Activated naive CD4-positive, alpha-beta T cell treated with anti-CD3 and anti-CD28 coated beads for 36 hours (primary cell): ENCODE measurements at regions not wholly inside any gene's neighbourhood (a gene's known extent, or its start where the extent isn't known, plus 50 kb on each side); places are given as distances from the start of the nearest gene placed in this dataset.

ENCODE experiments used
- CTCF ChIA-PET: fragments of 350-600 bp; sonication (Branson Sonifier 250); formaldehyde crosslinking; loops from one replicate; lab custom pipeline; 2021; ENCODE audit warnings: antibody characterized with exemption; lab: Charles Lee
- DNase-seq: peaks from one replicate; pipeline ENCODE4 v3.0.0-alpha.2; 2020
- H3K27ac Mint-ChIP-seq: one replicate; pipeline ENCODE4 v1.8.0; 2021; ENCODE audit warnings: mild to moderate bottlenecking, mixed read lengths
- H3K27me3 Mint-ChIP-seq: one replicate; pipeline ENCODE4 v1.8.0; 2021; ENCODE audit warnings: low read depth, mixed read lengths
- H3K36me3 Mint-ChIP-seq: one replicate; pipeline ENCODE4 v1.8.0; 2021; ENCODE audit warnings: low read depth, mixed read lengths
- H3K4me1 Mint-ChIP-seq: one replicate; pipeline ENCODE4 v1.8.0; 2021; ENCODE audit warnings: low read depth, mixed read lengths
- H3K4me3 Mint-ChIP-seq: one replicate; pipeline ENCODE4 v1.8.0; 2021; ENCODE audit warnings: mild to moderate bottlenecking, moderate library complexity, mixed read lengths
- H3K9me3 Mint-ChIP-seq: one replicate; pipeline ENCODE4 v1.8.0; 2021; ENCODE audit warnings: mixed read lengths
- intact Hi-C: fragments of 100-400 bp; cut with micrococcal nuclease; formaldehyde crosslinking; loops from one replicate; pipeline ENCODE4 v1.15.1; 2023

GRCh38 chr7:112701456-112701855, 88.7 kb downstream of the TMEM168 start:
- CTCF ChIA-PET = no interaction called here
- DNase-seq = no peak
- no peaks in the 10 kb centered on the region for H3K9me3 Mint-ChIP-seq
- peaks cover 11% of the 10 kb centered on the region for H3K27me3 Mint-ChIP-seq
- H3K4me3 Mint-ChIP-seq = no peak overlapping the region
- no peaks in the 10 kb centered on the region for H3K4me1 Mint-ChIP-seq
- intact Hi-C loops = no loop called here
- H3K36me3 Mint-ChIP-seq = no peaks in the 10 kb centered on the region
- no peak overlapping the region for H3K27ac Mint-ChIP-seq

- Mint-ChIP-seq H3K9me3 (no peaks in the 10 kb centered on the region), H3K36me3 (no peaks in the 10 kb centered on the region), H3K4me1 (no peaks in the 10 kb centered on the region), H3K27ac (no peak overlapping the region), H3K4me3 (no peak overlapping the region), H3K27me3 (no peaks in the 10 kb centered on the region)
- DNase-seq = no peak
- intact Hi-C loops = no loop called here
- CTCF ChIA-PET = interaction anchor here (0.6 to 0.7 kb wide), 2 partner anchors 158 to 581 kb away, joined by 3 to 4 read pairs; no protein-coding TSS in a partner anchor
Observed at GRCh38 chr7:112707655-112708054, 82.5 kb downstream of the TMEM168 start.

DNA sequence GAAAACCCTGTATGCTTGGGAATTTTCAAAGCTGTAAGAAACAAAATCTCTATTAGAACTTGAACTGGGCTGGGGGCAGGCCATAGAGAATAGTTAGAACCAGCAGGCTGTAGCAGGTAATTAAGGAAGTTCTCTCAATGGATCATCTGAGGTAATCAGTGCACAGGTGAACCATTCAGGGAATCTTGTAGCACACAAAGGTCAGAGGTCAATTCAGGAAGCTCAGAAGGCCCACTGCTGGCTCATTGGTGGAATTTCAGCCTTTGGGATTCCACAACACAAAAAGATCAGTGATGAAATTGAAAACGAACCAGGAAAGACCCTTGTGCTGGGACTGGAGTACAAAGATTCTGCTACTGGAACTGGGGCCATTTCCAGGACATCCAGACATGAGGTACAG, 82.0 kb downstream of the TMEM168 start:
- no peaks in the 10 kb centered on the region for H3K4me1 Mint-ChIP-seq
- H3K36me3 Mint-ChIP-seq = no peaks in the 10 kb centered on the region
- DNase-seq = no peak
- H3K9me3 Mint-ChIP-seq = no peaks in the 10 kb centered on the region
- intact Hi-C loops = no loop called here
- no peak overlapping the region for H3K27ac Mint-ChIP-seq
- H3K27me3 Mint-ChIP-seq = no peaks in the 10 kb centered on the region
- CTCF ChIA-PET = no interaction called here
- H3K4me3 Mint-ChIP-seq = no peak overlapping the region
